Astrocyte (in vitro differentiated cells and primary cell): ENCODE measurements at regions not wholly inside any gene's neighbourhood (a gene's known extent, or its start where the extent isn't known, plus 50 kb on each side); places are given as distances from the start of the nearest gene placed in this dataset.
A peak's percentile ranks its signal among the peaks of the same experiment; 100 is the strongest.
"Not testable (repeated sequence)": the region's sequence is repeated elsewhere in the genome, so short reads cannot be mapped to it uniquely, and the experiment has no call there.

Experiments used
- DNase-seq: peaks from one replicate; pipeline ENCODE4 v3.0.0-alpha.2; 2010; ENCODE audit warnings: low read depth
- FAIRE-seq: peaks from 2 replicates; lab custom pipeline; 2011; peaks lifted over from hg19 to GRCh38; lab: Jason Lieb, UNC
- H2AFZ ChIP-seq: 2 replicates; pipeline ENCODE4 v1.6.0; 2012; ENCODE audit warnings: low read depth, low read length, inconsistent platforms
- H3K27ac ChIP-seq: 2 replicates; pipeline ENCODE4 v1.5.1; 2011; ENCODE audit warnings: low read depth, low read length, inconsistent platforms
- H3K27me3 ChIP-seq: 2 replicates; pipeline ENCODE4 v1.6.0; 2011; ENCODE audit warnings: low read length, inconsistent platforms; ENCODE audit not compliant: insufficient read depth
- H3K36me3 ChIP-seq: 2 replicates; pipeline ENCODE4 v1.5.1; 2011; ENCODE audit warnings: low read length, inconsistent platforms; ENCODE audit not compliant: insufficient read depth
- H3K4me1 ChIP-seq: 2 replicates; pipeline ENCODE4 v1.5.1; 2011; ENCODE audit warnings: low read length, inconsistent platforms; ENCODE audit not compliant: insufficient read depth
- H3K4me2 ChIP-seq: 2 replicates; pipeline ENCODE4 v1.6.0; 2012; ENCODE audit warnings: low read length, inconsistent platforms
- H3K4me3 ChIP-seq: 2 replicates; pipeline ENCODE4 v1.5.1; 2011; ENCODE audit warnings: low read depth, mild to moderate bottlenecking, low read length, inconsistent platforms; ENCODE audit not compliant: insufficient read depth
- H3K79me2 ChIP-seq: 2 replicates; pipeline ENCODE4 v1.6.0; 2012; ENCODE audit warnings: mild to moderate bottlenecking, low read length, inconsistent platforms; ENCODE audit not compliant: insufficient read depth
- H3K9ac ChIP-seq: 2 replicates; pipeline ENCODE4 v1.6.0; 2012; ENCODE audit warnings: mild to moderate bottlenecking, low read length, inconsistent platforms
- H3K9me3 ChIP-seq: 2 replicates; pipeline ENCODE4 v1.5.1; 2012; ENCODE audit warnings: low read depth, mild to moderate bottlenecking, low read length, inconsistent platforms; ENCODE audit not compliant: insufficient read depth
- H4K20me1 ChIP-seq: 2 replicates; pipeline ENCODE4 v1.6.0; 2012; ENCODE audit warnings: low read length, inconsistent platforms; ENCODE audit not compliant: insufficient read depth
- H3K27ac Mint-ChIP-seq: one replicate; pipeline ENCODE4 v1.8.0; 2021; ENCODE audit warnings: mild to moderate bottlenecking, mixed read lengths; ENCODE audit not compliant: unreplicated experiment
- H3K27me3 Mint-ChIP-seq: one replicate; pipeline ENCODE4 v1.8.0; 2021; ENCODE audit warnings: low read depth, mixed read lengths; ENCODE audit not compliant: unreplicated experiment
- H3K36me3 Mint-ChIP-seq: one replicate; pipeline ENCODE4 v1.8.0; 2021; ENCODE audit warnings: low read depth, mixed read lengths; ENCODE audit not compliant: unreplicated experiment
- H3K4me1 Mint-ChIP-seq: one replicate; pipeline ENCODE4 v1.8.0; 2021; ENCODE audit warnings: low read depth, mixed read lengths; ENCODE audit not compliant: unreplicated experiment
- H3K4me3 Mint-ChIP-seq: one replicate; pipeline ENCODE4 v1.8.0; 2021; ENCODE audit warnings: mild to moderate bottlenecking, moderate library complexity, mixed read lengths; ENCODE audit not compliant: unreplicated experiment
- H3K9me3 Mint-ChIP-seq: one replicate; pipeline ENCODE4 v1.8.0; 2021; ENCODE audit warnings: mild to moderate bottlenecking, mixed read lengths; ENCODE audit not compliant: unreplicated experiment
- CTCF ChIP-seq: IDR thresholded peaks from 2 replicates; pipeline ENCODE4 v1.5.1; 2011; ENCODE audit warnings: low read depth, mild to moderate bottlenecking, inconsistent platforms, low read length, moderate library complexity; ENCODE audit not compliant: insufficient read depth
- EZH2 ChIP-seq: IDR thresholded peaks from 2 replicates; pipeline ENCODE4 v1.6.1; 2012; ENCODE audit warnings: mild to moderate bottlenecking, low read length, inconsistent platforms; ENCODE audit not compliant: insufficient read depth

- Histone ChIP-seq H3K4me3 (no peak overlapping the region), H3K27me3 (no peaks in the 10 kb centered on the region), H3K36me3 (no peaks in the 10 kb centered on the region), H3K79me2 (no peaks in the 10 kb centered on the region), H4K20me1 (no peaks in the 10 kb centered on the region), H3K9ac (no peak overlapping the region), H3K27ac (no peak overlapping the region), H3K9me3 (peaks cover 5% of the 10 kb centered on the region), H3K4me1 (no peaks in the 10 kb centered on the region), H3K4me2 (no peak overlapping the region), H2AFZ (no peak overlapping the region)
- Mint-ChIP-seq H3K9me3 (peaks cover 2% of the 10 kb centered on the region), H3K36me3 (peaks cover 4% of the 10 kb centered on the region), H3K27ac (no peak overlapping the region), H3K4me1 (no peaks in the 10 kb centered on the region), H3K4me3 (no peak overlapping the region), H3K27me3 (no peaks in the 10 kb centered on the region)
- DNase-seq (no peak), FAIRE-seq (peak; percentile 41)
- TF ChIP-seq CTCF = no peak
- no peak for TF ChIP-seq EZH2
These were observed 121.7 kb downstream of the ZMAT3 start for GRCh38 chr3:178949896-178950295.

- Mint-ChIP-seq H3K27ac (no peak overlapping the region), H3K9me3 (peaks cover 4% of the 10 kb centered on the region), H3K27me3 (no peaks in the 10 kb centered on the region), H3K36me3 (peaks cover 4% of the 10 kb centered on the region), H3K4me3 (no peak overlapping the region), H3K4me1 (no peaks in the 10 kb centered on the region)
- no peak for DNase-seq
- Histone ChIP-seq H3K4me2 (no peak overlapping the region), H3K27me3 (no peaks in the 10 kb centered on the region), H3K9me3 (peaks cover 5% of the 10 kb centered on the region), H3K9ac (no peak overlapping the region), H3K36me3 (no peaks in the 10 kb centered on the region), H4K20me1 (no peaks in the 10 kb centered on the region), H3K4me3 (no peak overlapping the region), H2AFZ (no peak overlapping the region), H3K27ac (no peak overlapping the region), H3K4me1 (no peaks in the 10 kb centered on the region), H3K79me2 (no peaks in the 10 kb centered on the region)
- TF ChIP-seq EZH2 = no peak
- FAIRE-seq = no peak
These were observed 123.1 kb downstream of the ZMAT3 start for GRCh38 chr3:178948546-178948945.

- no peak for TF ChIP-seq EZH2
- no peak for TF ChIP-seq CTCF
- Histone ChIP-seq H3K9ac (no peak overlapping the region), H3K4me2 (no peak overlapping the region), H3K9me3 (peaks cover 5% of the 10 kb centered on the region), H3K36me3 (no peaks in the 10 kb centered on the region), H2AFZ (no peak overlapping the region), H3K4me3 (no peak overlapping the region), H3K4me1 (no peaks in the 10 kb centered on the region), H4K20me1 (no peaks in the 10 kb centered on the region), H3K27me3 (no peaks in the 10 kb centered on the region), H3K79me2 (no peaks in the 10 kb centered on the region), H3K27ac (no peak overlapping the region)
- Mint-ChIP-seq H3K36me3 (peaks cover 2% of the 10 kb centered on the region), H3K4me3 (no peak overlapping the region), H3K9me3 (peaks cover 4% of the 10 kb centered on the region), H3K27me3 (no peaks in the 10 kb centered on the region), H3K4me1 (no peaks in the 10 kb centered on the region), H3K27ac (no peak overlapping the region)
- DNase-seq (no peak), FAIRE-seq (no peak)
These were observed 123.9 kb downstream of the ZMAT3 start for GRCh38 chr3:178947738-178948137.

- not testable (repeated sequence) for H3K27me3 ChIP-seq, H3K4me2 ChIP-seq, H3K36me3 Mint-ChIP-seq, H2AFZ ChIP-seq, H3K4me1 ChIP-seq, H3K27me3 Mint-ChIP-seq, H3K4me3 ChIP-seq, H3K4me1 Mint-ChIP-seq, DNase-seq, H3K9me3 ChIP-seq, H3K9ac ChIP-seq, H3K4me3 Mint-ChIP-seq, FAIRE-seq, H3K27ac Mint-ChIP-seq, H3K27ac ChIP-seq, H3K79me2 ChIP-seq, H4K20me1 ChIP-seq, H3K36me3 ChIP-seq, H3K9me3 Mint-ChIP-seq
These were observed 129.3 kb downstream of the ZMAT3 start for GRCh38 chr3:178942261-178942660.
